Nephron (organoid): ENCODE measurements at regions not wholly inside any gene's neighbourhood (a gene's known extent, or its start where the extent isn't known, plus 50 kb on each side); places are given as distances from the start of the nearest gene placed in this dataset.

Experiments
- H3K27ac Mint-ChIP-seq, 3 experiments: 2 replicates each; pipeline ENCODE4 v1.8.0; 2020; ENCODE audit warnings: mixed read lengths in 3 of 3, mild to moderate bottlenecking in 2 of 3, moderate library complexity in 1 of 3
- H3K27me3 Mint-ChIP-seq: 2 replicates; pipeline ENCODE4 v1.8.0; 2021; ENCODE audit warnings: low read depth, mild to moderate bottlenecking, moderate library complexity, mixed read lengths
- H3K36me3 Mint-ChIP-seq: 2 replicates; pipeline ENCODE4 v1.8.0; 2020; ENCODE audit warnings: low read depth, mixed read lengths
- H3K4me1 Mint-ChIP-seq: 2 replicates; pipeline ENCODE4 v1.8.0; 2020; ENCODE audit warnings: mixed read lengths
- H3K4me3 Mint-ChIP-seq, 3 experiments: 2 replicates each; pipeline ENCODE4 v1.8.0; 2020; ENCODE audit warnings: mild to moderate bottlenecking in 3 of 3, mixed read lengths in 3 of 3, moderate library complexity in 2 of 3
- H3K9me3 Mint-ChIP-seq: 2 replicates; pipeline ENCODE4 v1.8.0; 2020; ENCODE audit warnings: mixed read lengths
- CTCF ChIP-seq, 3 experiments: fragments of 200-600 bp; sonication (generic); IDR thresholded peaks; one replicate each; pipeline ENCODE4 v1.5.0; 2021; ENCODE audit warnings: antibody characterized with exemption in 3 of 3; ENCODE audit not compliant: unreplicated experiment in 3 of 3

DNA sequence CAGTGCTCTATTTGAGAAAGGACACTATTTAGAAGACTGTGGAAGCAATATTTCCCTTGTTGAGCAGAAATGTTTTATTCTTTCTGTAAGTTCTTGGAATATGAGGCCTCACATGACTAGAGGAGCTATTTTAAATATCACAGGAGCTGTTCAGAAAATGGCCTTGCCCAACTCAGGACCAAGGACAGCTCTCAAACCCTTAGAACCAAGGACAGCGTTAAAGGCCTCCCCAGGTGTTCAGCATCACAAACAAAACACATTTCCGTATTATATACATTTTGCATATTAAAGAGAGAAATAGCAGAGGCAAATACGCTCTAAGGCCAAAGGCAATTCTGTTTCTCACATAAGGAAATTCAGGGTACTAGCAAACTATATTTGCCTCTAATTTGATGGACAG is 631.4 kb downstream of the CDH26 start:
- no peak overlapping the region for H3K27ac Mint-ChIP-seq
- H3K9me3 Mint-ChIP-seq: no peaks in the 10 kb centered on the region
- H3K4me3 Mint-ChIP-seq: no peak overlapping the region
- H3K36me3 Mint-ChIP-seq: no peaks in the 10 kb centered on the region
- H3K27me3 Mint-ChIP-seq: peaks cover 17% of the 10 kb centered on the region
- no peak for TF ChIP-seq CTCF (IDR thresholded peaks at IDR 0.05; ENCODE audit: unreplicated experiment in 3 of 3)
- H3K4me1 Mint-ChIP-seq: peaks cover 8% of the 10 kb centered on the region

DNA sequence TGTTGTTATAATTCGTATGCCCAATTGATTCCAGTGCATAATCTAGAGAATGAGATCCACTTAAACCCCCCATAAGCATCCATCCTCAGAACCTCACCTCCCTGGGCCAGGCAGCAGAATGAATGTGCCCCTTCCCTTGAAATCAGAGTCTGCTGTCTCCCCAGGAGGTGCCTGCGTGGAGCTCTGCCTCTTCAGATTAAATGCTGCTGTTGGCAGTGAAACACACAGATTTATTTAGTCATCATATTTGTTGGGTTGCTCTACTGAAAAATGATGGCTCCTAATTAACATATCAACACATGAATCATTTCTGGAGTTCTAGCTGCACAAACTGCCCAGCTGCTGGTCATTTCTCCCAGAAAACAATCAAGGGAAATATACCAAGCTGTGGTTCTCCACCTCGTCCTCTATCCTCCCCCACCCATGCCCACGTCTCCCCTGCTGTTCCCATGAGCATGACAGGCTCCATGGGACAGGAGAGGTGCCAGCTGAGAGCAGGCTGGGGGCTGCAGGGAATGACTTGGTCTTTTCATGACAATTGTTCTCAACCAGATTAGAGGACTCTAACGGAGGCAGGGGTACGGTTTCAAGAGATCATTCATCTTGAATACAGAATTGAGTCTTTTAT is 633.1 kb downstream of the CDH26 start:
- no peak for TF ChIP-seq CTCF (IDR thresholded peaks at IDR 0.05; ENCODE audit: unreplicated experiment in 3 of 3)
- Mint-ChIP-seq H3K4me1 (peaks cover 8% of the 10 kb centered on the region), H3K27ac (no peak overlapping the region), H3K36me3 (no peaks in the 10 kb centered on the region), H3K9me3 (no peaks in the 10 kb centered on the region), H3K4me3 (no peak overlapping the region), H3K27me3 (peaks cover 15% of the 10 kb centered on the region)

DNA sequence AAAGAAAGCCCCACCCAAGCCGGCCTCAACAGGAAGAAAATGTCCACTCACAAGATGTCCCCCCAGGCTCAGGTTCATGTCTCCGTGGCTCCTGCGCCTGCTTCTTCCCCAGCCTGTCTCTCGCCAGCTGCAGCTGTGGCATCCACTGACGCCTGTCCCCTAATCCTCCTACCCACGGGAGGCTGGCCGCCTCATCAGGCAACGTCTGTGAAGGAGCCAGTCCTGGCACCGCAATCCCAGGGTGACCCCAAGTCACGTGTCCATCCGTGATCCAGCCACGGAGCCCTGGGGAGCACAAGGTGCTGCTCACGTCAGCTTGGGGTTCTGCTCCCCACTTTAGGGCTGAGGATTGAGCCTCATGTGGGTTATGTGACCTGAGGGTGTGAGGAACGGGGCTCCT is 640.3 kb downstream of the CDH26 start:
- no peak overlapping the region for H3K27ac Mint-ChIP-seq
- no peak for TF ChIP-seq CTCF (IDR thresholded peaks at IDR 0.05; ENCODE audit: unreplicated experiment in 3 of 3)
- H3K27me3 Mint-ChIP-seq: peaks cover 20% of the 10 kb centered on the region
- no peaks in the 10 kb centered on the region for H3K9me3 Mint-ChIP-seq
- H3K4me1 Mint-ChIP-seq: no peaks in the 10 kb centered on the region
- H3K4me3 Mint-ChIP-seq: no peak overlapping the region
- no peaks in the 10 kb centered on the region for H3K36me3 Mint-ChIP-seq

GRCh38 chr20:60599381-60599780 is 641.2 kb downstream of the CDH26 start:
- H3K9me3 Mint-ChIP-seq: no peaks in the 10 kb centered on the region
- H3K4me1 Mint-ChIP-seq: no peaks in the 10 kb centered on the region
- TF ChIP-seq CTCF (IDR thresholded peaks at IDR 0.05; ENCODE audit: unreplicated experiment in 3 of 3): no peak
- no peak overlapping the region for H3K27ac Mint-ChIP-seq
- peaks cover 20% of the 10 kb centered on the region for H3K27me3 Mint-ChIP-seq
- H3K4me3 Mint-ChIP-seq: no peak overlapping the region
- no peaks in the 10 kb centered on the region for H3K36me3 Mint-ChIP-seq

- Mint-ChIP-seq H3K27ac (no peak overlapping the region), H3K4me1 (no peaks in the 10 kb centered on the region), H3K9me3 (no peaks in the 10 kb centered on the region), H3K4me3 (no peak overlapping the region), H3K27me3 (peaks cover 21% of the 10 kb centered on the region), H3K36me3 (no peaks in the 10 kb centered on the region)
- TF ChIP-seq CTCF (IDR thresholded peaks at IDR 0.05; ENCODE audit: unreplicated experiment in 3 of 3): no peak
These were observed 641.8 kb downstream of the CDH26 start for GRCh38 chr20:60600036-60600435.

DNA sequence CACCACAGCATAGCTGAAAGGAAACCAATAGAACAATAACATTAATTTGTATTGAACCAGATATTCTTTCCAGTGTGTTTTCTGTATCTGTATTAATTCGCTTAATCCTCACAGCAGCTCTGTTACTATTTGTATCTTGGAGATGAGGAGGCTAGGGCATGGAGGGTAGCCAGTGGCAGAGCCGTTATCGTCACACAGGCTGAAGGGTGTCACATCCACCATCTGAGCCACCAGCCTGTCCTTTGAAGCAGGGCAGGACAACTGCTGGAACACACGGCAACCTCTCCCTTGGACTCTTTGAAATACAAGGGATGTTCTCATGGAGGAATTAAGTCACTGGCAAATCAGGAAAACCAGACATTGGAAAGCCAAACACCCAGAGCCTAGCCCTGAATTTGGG is 628.0 kb upstream of the CDH4 start:
- Mint-ChIP-seq H3K27ac (no peak overlapping the region), H3K36me3 (no peaks in the 10 kb centered on the region), H3K9me3 (no peaks in the 10 kb centered on the region), H3K27me3 (peaks cover 21% of the 10 kb centered on the region), H3K4me3 (no peak overlapping the region), H3K4me1 (no peaks in the 10 kb centered on the region)
- TF ChIP-seq CTCF (IDR thresholded peaks at IDR 0.05; ENCODE audit: unreplicated experiment in 3 of 3): no peak
